ENCODE measurements at regions not wholly inside any gene's neighbourhood (a gene's known extent, or its start where the extent isn't known, plus 50 kb on each side); places are given as distances from the start of the nearest gene placed in this dataset.

GRCh38 chr2:2681085-2681484 is 350.0 kb upstream of the MYT1L start:
- no peak for DNase-seq (ENCODE audit: extremely low spot score)
- ChIA-PET POLR2A (no interaction called here), CTCF (interaction anchor here (1.7 kb wide), 1 partner anchor 9 kb away, joined by 3 read pairs; no protein-coding TSS in a partner anchor)
- no peak for TF ChIP-seq CTCF (IDR thresholded peaks at IDR 0.05; ENCODE audit: control extremely low read depth, extremely low read depth, low read depth, missing control alignments)

GRCh38 chr2:2674831-2675230 is 343.8 kb upstream of the MYT1L start:
- no peak for TF ChIP-seq CTCF (IDR thresholded peaks at IDR 0.05; ENCODE audit: control extremely low read depth, extremely low read depth, low read depth, missing control alignments)
- POLR2A ChIA-PET, result no interaction called here
- DNase-seq (ENCODE audit: extremely low spot score), result no peak
- CTCF ChIA-PET, result no interaction called here

DNA sequence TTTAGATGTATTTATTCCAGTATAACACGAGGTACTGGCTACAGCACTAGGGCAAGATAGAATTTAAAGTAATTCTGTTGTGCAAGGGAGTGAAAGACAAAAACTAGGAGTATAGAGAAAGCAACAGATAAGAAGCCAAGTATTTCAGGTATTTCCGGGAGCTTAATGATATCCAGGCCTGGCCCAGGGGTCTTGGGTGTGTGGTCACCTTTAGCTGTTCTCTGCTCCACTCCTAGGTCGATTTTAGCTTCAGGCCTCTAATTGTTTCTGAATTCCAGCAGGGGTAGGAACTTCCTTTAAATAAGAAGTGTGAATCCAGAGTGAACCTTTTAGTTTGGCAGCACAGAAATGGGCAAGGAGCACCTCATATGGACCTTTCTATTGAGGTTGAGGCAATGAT is 342.3 kb upstream of the MYT1L start:
- ChIA-PET CTCF (interaction anchor here (1.5 kb wide), 1 partner anchor 18 kb away, joined by 3 read pairs; no protein-coding TSS in a partner anchor), POLR2A (no interaction called here)
- no peak for TF ChIP-seq CTCF (IDR thresholded peaks at IDR 0.05; ENCODE audit: control extremely low read depth, extremely low read depth, low read depth, missing control alignments)
- no peak for DNase-seq (ENCODE audit: extremely low spot score)

DNA sequence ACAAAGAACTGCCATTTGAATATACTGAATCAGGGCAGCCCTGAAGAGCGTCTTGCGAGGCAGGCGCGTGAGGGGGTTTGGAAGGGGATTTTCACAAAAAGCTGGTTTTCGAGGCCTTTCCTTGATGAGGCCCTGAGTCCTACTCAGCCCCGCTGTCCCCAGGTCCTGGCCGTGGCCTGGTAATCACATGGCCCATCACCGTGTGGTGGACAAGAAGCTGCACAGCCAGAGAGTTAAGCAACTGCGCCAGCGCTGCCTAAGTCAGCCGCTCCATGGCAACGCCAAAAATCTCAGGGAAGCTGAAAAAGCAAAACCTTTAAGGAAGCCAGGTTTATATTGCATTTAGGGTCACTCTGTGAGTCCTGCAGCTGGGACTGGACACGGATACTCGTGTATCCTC is 341.2 kb upstream of the MYT1L start:
- POLR2A ChIA-PET, result no interaction called here
- TF ChIP-seq CTCF (IDR thresholded peaks at IDR 0.05; ENCODE audit: control extremely low read depth, extremely low read depth, low read depth, missing control alignments), result no peak
- no peak for DNase-seq (ENCODE audit: extremely low spot score)
- CTCF ChIA-PET, result interaction anchor here (1.4 to 1.5 kb wide), 2 partner anchors 8 to 19 kb away, joined by 3 read pairs; no protein-coding TSS in a partner anchor

DNA sequence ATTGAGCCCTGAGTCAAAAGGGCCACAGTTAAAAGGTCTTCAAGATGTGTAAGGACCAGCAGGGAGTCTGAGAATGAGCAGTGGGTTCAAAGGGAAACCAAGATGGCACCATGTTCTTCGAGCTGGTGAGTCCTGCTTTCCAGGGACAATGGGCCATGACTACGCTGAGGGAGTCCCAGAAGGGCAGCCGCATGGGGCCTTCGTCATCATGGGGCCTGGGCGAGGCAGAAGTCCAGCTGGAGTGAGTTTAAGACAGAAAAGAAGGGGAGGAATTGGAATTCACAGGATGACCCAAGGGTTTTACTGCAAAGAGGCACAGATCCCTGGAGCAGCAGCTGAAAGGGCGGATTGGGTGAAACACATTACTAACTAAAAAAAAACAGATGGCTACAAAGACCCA is 340.8 kb upstream of the MYT1L start:
- ChIA-PET POLR2A (no interaction called here), CTCF (interaction anchor here (1.4 kb wide), 1 partner anchor 9 kb away, joined by 3 read pairs; no protein-coding TSS in a partner anchor)
- TF ChIP-seq CTCF (IDR thresholded peaks at IDR 0.05; ENCODE audit: control extremely low read depth, extremely low read depth, low read depth, missing control alignments), result no peak
- no peak for DNase-seq (ENCODE audit: extremely low spot score)

- CTCF ChIA-PET, result no interaction called here
- TF ChIP-seq CTCF (IDR thresholded peaks at IDR 0.05; ENCODE audit: control extremely low read depth, extremely low read depth, low read depth, missing control alignments), result no peak
- DNase-seq (ENCODE audit: extremely low spot score), result no peak
- POLR2A ChIA-PET, result no interaction called here
Observed at GRCh38 chr2:2669316-2669715, 338.2 kb upstream of the MYT1L start.
